ENCODE measurements at regions not wholly inside any gene's neighbourhood (a gene's known extent, or its start where the extent isn't known, plus 50 kb on each side); places are given as distances from the start of the nearest gene placed in this dataset.

- TF ChIP-seq TAF1 (IDR thresholded peaks at IDR 0.05; ENCODE audit: low read depth) (no peak), CTCF (IDR thresholded peaks at IDR 0.05; ENCODE audit: poor library complexity, severe bottlenecking) (no peak), SMC3 (conservative IDR thresholded peaks at IDR 0.05; ENCODE audit: poor library complexity) (no peak), EZH2 (IDR thresholded peaks at IDR 0.05; ENCODE audit: borderline replicate concordance, insufficient read depth, low read length, poor library complexity, severe bottlenecking) (no peak), RAD21 (conservative IDR thresholded peaks at IDR 0.05) (no peak)
Observed at GRCh38 chr15:70249616-70250015, 151.9 kb upstream of the TLE3 start.

Data from neural cell (in vitro differentiated cells).